ENCODE measurements at regions not wholly inside any gene's neighbourhood (a gene's known extent, or its start where the extent isn't known, plus 50 kb on each side); places are given as distances from the start of the nearest gene placed in this dataset.

- H4K5ac ChIP-seq (ENCODE audit: low read depth, low read length), result no peak overlapping the region
- H3K14ac ChIP-seq (replicated peaks; ENCODE audit: low read depth, low read length), result no peak overlapping the region
- H3K79me1 ChIP-seq (ENCODE audit: low read depth in 1 of 2, low read length in 2 of 2), result no peaks in the 10 kb centered on the region
- H3K18ac ChIP-seq (ENCODE audit: low read depth, low read length), result no peak overlapping the region
- intact Hi-C loops (cut with micrococcal nuclease), result no loop called here
- no peak overlapping the region for H4K8ac ChIP-seq (ENCODE audit: low read depth in 2 of 2, low read length in 2 of 2)
- H3K9ac ChIP-seq (ENCODE audit: low read depth, low read length), result no peak overlapping the region
- no peak overlapping the region for H2BK15ac ChIP-seq (ENCODE audit: low read depth, low read length)
- no peak overlapping the region for H3K23ac ChIP-seq (ENCODE audit: low read depth, low read length)
- no peaks in the 10 kb centered on the region for H4K20me1 ChIP-seq (ENCODE audit: insufficient read depth, low read length)
- in situ Hi-C loops (cut with MboI; ENCODE audit: low sequenced_read_pairs), result no loop called here
- 100% methylated on average over 1 of the region's 2 CpGs; no CpG with 5 or more reads in 1 of the 2 experiments for WGBS, 2 experiments (ENCODE audit: extremely low coverage in 2 of 2, insufficient read length in 1 of 2)
- no peak for TF ChIP-seq MAFK (IDR thresholded peaks at IDR 0.05; ENCODE audit: low read depth, low read length)
- TF ChIP-seq CHD1 (IDR thresholded peaks at IDR 0.05; ENCODE audit: low read depth, low read length), result no peak
- no peak for TF ChIP-seq RCOR1 (IDR thresholded peaks at IDR 0.05; ENCODE audit: insufficient replicate concordance, low read length)
- no peak for TF ChIP-seq ELK1 (IDR thresholded peaks at IDR 0.05; ENCODE audit: borderline replicate concordance, low read depth, low read length)
- TF ChIP-seq BHLHE40 (IDR thresholded peaks at IDR 0.05; ENCODE audit: low read depth, low read length), result no peak
- TF ChIP-seq NFE2L2 (IDR thresholded peaks at IDR 0.05; ENCODE audit: low read depth, low read length), result no peak
- TF ChIP-seq RAD21 (IDR thresholded peaks at IDR 0.05; ENCODE audit: low read length), result no peak
- no peak overlapping the region for H4K91ac ChIP-seq (ENCODE audit: insufficient read depth, low read depth, low read length)
- dilution Hi-C loops (cut with HindIII; ENCODE audit: low sequenced_read_pairs, unreplicated experiment), result no loop called here
- H3K36me3 ChIP-seq (ENCODE audit: control insufficient read depth, insufficient read depth, low read length), result no peaks in the 10 kb centered on the region
- H3K9me1 ChIP-seq (ENCODE audit: insufficient read depth, low read length), result no peaks in the 10 kb centered on the region
- H3K27me3 ChIP-seq (ENCODE audit: control insufficient read depth, insufficient read depth, low read length), result no peaks in the 10 kb centered on the region
- H2AK5ac ChIP-seq (ENCODE audit: low read depth, low read length), result no peak overlapping the region
- H3K4me1 ChIP-seq (ENCODE audit: control insufficient read depth, insufficient read depth, low read length), result peaks cover 3% of the 10 kb centered on the region; the same call in 1 of the 2 replicates
- no peak overlapping the region for H3K27ac ChIP-seq (ENCODE audit: insufficient read depth, low read length)
- H3K4me3 ChIP-seq (ENCODE audit: insufficient read depth, low read depth, low read length), result no peak overlapping the region
- no peak overlapping the region for H2BK20ac ChIP-seq (ENCODE audit: low read depth, low read length)
- H2BK120ac ChIP-seq (ENCODE audit: low read depth, low read length), result no peak overlapping the region
- H3K56ac ChIP-seq (ENCODE audit: extremely low read depth, insufficient read depth, low read length), result no peak overlapping the region
- H3K4me2 ChIP-seq (ENCODE audit: low read depth, low read length), result no peak overlapping the region
- H2AFZ ChIP-seq (replicated peaks; ENCODE audit: low read length, poor library complexity), result no peak overlapping the region
- H2AK9ac ChIP-seq (replicated peaks; ENCODE audit: low read depth, low read length, poor library complexity), result no peak overlapping the region
- no peak overlapping the region for H2BK5ac ChIP-seq (ENCODE audit: low read depth, low read length, poor library complexity, severe bottlenecking)
- ChIA-PET POLR2A (ENCODE audit: unreplicated experiment) (no interaction called here), CTCF (interaction anchor here (0.5 kb wide), 1 partner anchor 126 kb away, joined by 3 read pairs; no protein-coding TSS in a partner anchor)
- no peak for DNase-seq
- BruUV-seq (replicated peaks), result no TSS peak
- no peak for ATAC-seq (ENCODE audit: low read depth)
- H3K4ac ChIP-seq (ENCODE audit: low read depth, low read length), result no peak overlapping the region
- no peaks in the 10 kb centered on the region for H3K9me3 ChIP-seq (ENCODE audit: control insufficient read depth, insufficient read depth, low read length)
These were observed 1212.5 kb downstream of the GALC start for GRCh38 chr14:86780461-86780860.

Data from IMR-90 (cell line).